Fibroblast of mammary gland (primary cell): ENCODE measurements at regions not wholly inside any gene's neighbourhood (a gene's known extent, or its start where the extent isn't known, plus 50 kb on each side); places are given as distances from the start of the nearest gene placed in this dataset.
"Not testable (repeated sequence)": the region's sequence is repeated elsewhere in the genome, so short reads cannot be mapped to it uniquely, and the experiment has no call there.

Source experiments
- DNase-seq: peaks from one replicate; pipeline ENCODE4 v3.0.0-alpha.2; 2010; ENCODE audit warnings: low read depth
- H3K4me3 ChIP-seq: 2 replicates; pipeline ENCODE4 v1.5.1; 2011; ENCODE audit warnings: low read depth, mild to moderate bottlenecking, low read length, moderate library complexity; ENCODE audit not compliant: control insufficient read depth
- TF ChIP-seq, protein P1 (sequence below): conservative IDR thresholded peaks from 2 replicates; pipeline ENCODE4 v1.5.1; 2011; ENCODE audit warnings: low read depth, low read length, inconsistent platforms; ENCODE audit not compliant: control insufficient read depth, insufficient read depth

DNA sequence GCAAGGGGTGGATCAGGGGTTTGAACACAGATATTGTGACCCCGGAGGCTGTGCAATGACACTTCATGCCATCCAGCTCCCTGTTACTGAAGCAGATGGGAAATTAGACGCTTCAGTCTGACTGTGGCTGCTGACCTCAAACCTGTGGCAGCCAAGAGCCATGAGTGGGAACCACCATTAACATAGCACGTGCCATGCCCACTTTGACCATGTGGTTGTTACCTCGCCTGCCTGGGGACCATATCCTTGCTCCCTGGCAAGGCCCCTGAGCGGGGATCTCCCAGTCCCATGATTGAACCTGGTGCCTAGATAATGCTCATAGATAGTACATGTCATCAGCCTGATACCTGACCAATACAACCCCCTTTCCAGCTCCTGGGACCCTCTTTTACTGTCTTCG is 68.9 kb downstream of the CYP26B1 start:
- TF ChIP-seq, protein P1, sequence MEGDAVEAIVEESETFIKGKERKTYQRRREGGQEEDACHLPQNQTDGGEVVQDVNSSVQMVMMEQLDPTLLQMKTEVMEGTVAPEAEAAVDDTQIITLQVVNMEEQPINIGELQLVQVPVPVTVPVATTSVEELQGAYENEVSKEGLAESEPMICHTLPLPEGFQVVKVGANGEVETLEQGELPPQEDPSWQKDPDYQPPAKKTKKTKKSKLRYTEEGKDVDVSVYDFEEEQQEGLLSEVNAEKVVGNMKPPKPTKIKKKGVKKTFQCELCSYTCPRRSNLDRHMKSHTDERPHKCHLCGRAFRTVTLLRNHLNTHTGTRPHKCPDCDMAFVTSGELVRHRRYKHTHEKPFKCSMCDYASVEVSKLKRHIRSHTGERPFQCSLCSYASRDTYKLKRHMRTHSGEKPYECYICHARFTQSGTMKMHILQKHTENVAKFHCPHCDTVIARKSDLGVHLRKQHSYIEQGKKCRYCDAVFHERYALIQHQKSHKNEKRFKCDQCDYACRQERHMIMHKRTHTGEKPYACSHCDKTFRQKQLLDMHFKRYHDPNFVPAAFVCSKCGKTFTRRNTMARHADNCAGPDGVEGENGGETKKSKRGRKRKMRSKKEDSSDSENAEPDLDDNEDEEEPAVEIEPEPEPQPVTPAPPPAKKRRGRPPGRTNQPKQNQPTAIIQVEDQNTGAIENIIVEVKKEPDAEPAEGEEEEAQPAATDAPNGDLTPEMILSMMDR, result no peak

DNA sequence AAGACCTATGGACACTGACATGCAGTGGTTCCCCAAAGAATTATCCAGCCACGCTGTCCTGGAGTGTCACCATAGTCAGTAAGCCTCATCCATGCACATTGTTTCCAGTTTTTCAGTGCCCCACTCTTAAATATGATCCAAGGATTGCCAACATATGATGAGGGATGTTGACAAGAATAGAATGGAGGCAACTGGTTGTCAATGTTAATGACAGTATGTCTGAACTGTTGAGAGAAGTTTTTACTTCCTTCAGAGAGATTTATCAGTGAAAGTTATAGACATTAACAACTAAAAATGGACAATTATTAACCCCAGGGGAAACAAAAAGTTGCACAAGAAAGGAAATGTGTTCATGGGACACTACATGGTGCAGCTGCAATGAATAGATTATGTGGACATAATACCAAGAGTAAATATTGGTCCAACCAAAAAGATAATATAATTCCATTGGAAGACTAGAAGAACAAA is 69.9 kb downstream of the CYP26B1 start:
- DNase-seq, result no peak
- TF ChIP-seq, protein P1, result no peak

More for the DNA sequence above, 68.9 kb downstream of the CYP26B1 start:
- H3K4me3 ChIP-seq, result no peak overlapping the region
- DNase-seq, result no peak

DNA sequence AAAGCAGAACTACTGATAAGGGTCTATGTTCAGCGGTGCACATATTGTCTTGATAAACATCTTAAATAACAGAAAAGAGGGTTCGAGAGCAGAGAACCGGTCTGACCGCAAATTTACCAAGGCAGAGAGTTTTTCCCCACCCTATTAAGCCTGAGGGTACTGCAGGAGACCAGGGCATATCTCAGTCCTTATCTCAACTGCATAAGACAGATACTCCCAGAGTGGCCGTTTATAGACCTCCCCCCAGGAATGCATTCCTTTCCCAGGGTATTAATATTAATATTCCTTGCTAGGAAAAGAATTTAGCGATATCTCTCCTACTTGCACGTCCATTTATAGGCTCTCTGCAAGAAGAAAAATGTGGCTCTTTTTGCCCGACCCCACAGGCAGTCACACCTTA is 74.3 kb downstream of the CYP26B1 start:
- DNase-seq, H3K4me3 ChIP-seq: not testable (repeated sequence)

More for the DNA sequence above, 69.9 kb downstream of the CYP26B1 start:
- H3K4me3 ChIP-seq, result no peak overlapping the region

DNA sequence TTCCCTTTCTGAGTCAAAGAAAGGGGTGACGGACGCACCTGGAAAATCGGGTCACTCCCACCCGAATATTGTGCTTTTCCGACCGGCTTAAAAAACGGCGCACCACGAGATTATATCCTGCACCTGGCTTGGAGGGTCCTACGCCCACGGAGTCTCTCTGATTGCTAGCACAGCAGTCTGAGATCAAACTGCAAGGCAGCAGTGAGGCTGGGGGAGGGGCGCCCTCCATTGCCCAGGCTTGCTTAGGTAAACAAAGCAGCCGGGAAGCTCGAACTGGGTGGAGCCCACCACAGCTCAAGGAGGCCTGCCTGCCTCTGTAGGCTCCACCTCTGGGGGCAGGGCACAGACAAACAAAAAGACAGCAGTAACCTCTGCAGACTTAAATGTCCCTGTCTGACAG is 83.5 kb downstream of the CYP26B1 start:
- not testable (repeated sequence) for DNase-seq, H3K4me3 ChIP-seq

DNA sequence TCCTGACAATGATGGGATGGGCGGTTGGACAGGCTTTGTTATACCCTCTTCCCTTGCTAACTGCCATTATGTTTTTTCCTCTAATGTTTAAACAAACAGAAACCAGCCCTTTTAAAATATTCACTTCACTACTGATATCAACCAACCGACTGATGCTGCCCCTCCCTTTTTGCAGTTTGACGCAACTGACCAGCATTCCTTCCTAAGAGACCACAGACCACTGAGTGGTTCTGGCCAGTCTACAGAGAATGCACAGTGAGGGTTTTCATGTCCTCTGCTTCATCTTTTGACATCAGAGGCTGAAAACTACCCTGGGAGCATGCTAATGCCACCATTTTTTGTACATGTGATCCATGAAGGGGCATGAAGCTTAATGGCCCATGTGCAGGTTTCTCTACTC is 85.3 kb downstream of the CYP26B1 start:
- TF ChIP-seq, protein P1, result no peak
- DNase-seq, result no peak

DNA sequence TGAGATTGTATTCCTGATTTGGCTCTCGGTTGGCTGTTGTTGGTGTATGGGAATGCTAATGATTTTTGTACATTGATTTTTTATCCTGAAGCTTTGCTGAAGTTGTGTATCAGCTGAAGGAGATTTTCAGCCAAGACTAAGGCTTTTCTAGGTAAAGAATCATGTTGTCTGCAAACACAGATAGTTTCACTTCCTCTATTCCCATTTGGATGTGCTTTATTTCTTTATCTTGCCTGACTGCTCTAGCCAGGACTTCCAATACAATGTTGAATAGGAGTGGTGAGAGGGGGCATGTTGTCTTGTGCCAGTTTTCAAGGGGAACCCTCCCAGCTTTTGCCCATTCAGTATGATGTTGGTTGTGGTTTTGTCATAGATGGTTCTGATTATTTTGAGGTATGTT is 90.4 kb downstream of the CYP26B1 start:
- TF ChIP-seq, protein P1, result no peak
- no peak for DNase-seq
- H3K4me3 ChIP-seq, result no peak overlapping the region

More for the DNA sequence above, 85.3 kb downstream of the CYP26B1 start:
- no peak overlapping the region for H3K4me3 ChIP-seq

DNA sequence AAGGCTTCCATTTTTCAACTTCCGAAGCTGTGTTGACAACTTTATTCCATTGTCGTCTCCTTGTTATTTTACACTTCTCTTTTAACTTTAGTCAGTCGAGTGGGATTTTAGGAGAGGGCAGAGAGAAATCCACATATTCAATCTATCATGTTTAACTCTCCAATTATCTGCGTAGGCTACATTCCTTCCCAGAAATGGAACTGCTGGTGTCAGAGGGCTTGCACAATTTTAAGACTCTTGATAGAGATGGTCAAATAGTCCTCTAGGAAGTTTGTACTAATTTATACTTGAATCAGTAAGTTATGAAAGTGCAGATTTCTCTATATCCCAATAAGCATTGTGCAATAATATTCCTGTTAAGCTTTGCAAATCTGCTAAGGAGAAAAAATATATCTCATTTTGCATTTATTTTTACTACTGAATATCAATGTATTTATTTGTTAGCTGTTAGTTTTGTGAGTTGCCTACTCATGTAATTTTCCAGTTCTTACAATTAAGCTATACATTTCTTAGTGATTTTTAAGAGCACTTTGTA is 95.6 kb downstream of the CYP26B1 start:
- H3K4me3 ChIP-seq, result no peak overlapping the region
- TF ChIP-seq, protein P1, result no peak
- no peak for DNase-seq

DNA sequence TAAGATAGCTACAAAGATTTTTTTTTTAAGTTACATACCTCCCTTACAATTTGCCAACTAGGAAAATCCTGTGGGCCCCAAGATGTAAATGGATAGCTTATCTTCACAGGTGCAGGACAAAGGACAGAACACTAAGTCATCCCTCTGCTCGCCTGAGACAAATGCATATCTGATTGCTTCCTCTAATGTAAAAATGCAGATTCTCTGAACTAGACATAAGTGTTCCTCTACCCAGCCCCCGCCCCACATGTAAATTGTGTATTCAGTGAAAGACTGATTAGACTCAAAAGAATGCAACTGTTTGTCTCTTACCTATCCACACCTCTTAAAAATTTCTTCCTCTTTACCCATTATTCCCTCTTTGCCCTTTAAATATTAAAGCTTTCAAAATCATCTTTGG is 96.5 kb downstream of the CYP26B1 start:
- TF ChIP-seq, protein P1, result no peak
- no peak overlapping the region for H3K4me3 ChIP-seq
- no peak for DNase-seq
